NCI-H524 (cell line): ENCODE measurements at regions not wholly inside any gene's neighbourhood (a gene's known extent, or its start where the extent isn't known, plus 50 kb on each side); places are given as distances from the start of the nearest gene placed in this dataset.
"Not testable (repeated sequence)": the region's sequence is repeated elsewhere in the genome, so short reads cannot be mapped to it uniquely, and the experiment has no call there.

ENCODE experiments used
- DNase-seq, 2 experiments: peaks; one replicate each; lab custom pipeline; 2025; lab: John Stamatoyannopoulos, UW

- not testable (repeated sequence) for DNase-seq
Measured at GRCh38 chr1:149229813-149230212, 126.5 kb upstream of the NBPF9 start.

- not testable (repeated sequence) for DNase-seq
Measured at GRCh38 chr1:149234926-149235914, 131.9 kb upstream of the NBPF9 start.

GRCh38 chr1:149237515-149237914 is 134.2 kb upstream of the NBPF9 start:
- DNase-seq = not testable (repeated sequence)

- not testable (repeated sequence) for DNase-seq
Measured at GRCh38 chr1:149239897-149240508, 136.7 kb upstream of the NBPF9 start.

GRCh38 chr1:149240530-149240929 is 137.2 kb upstream of the NBPF9 start:
- not testable (repeated sequence) for DNase-seq

GRCh38 chr1:149241272-149241671 is 137.9 kb upstream of the NBPF9 start:
- DNase-seq = not testable (repeated sequence)

GRCh38 chr1:149243572-149243971 is 140.2 kb upstream of the NBPF9 start:
- DNase-seq = not testable (repeated sequence)

GRCh38 chr1:149244621-149245020 is 141.3 kb upstream of the NBPF9 start:
- not testable (repeated sequence) for DNase-seq

GRCh38 chr1:149246212-149246611 is 142.9 kb upstream of the NBPF9 start:
- DNase-seq = not testable (repeated sequence)

- not testable (repeated sequence) for DNase-seq
Measured at GRCh38 chr1:149248610-149249009, 145.3 kb upstream of the NBPF9 start.

- not testable (repeated sequence) for DNase-seq
Measured at GRCh38 chr1:149249850-149250467, 146.6 kb upstream of the NBPF9 start.

GRCh38 chr1:149254894-149255847 is 151.8 kb upstream of the NBPF9 start:
- DNase-seq = not testable (repeated sequence)

GRCh38 chr1:149260284-149260683 is 156.9 kb upstream of the NBPF9 start:
- not testable (repeated sequence) for DNase-seq

- not testable (repeated sequence) for DNase-seq
Measured at GRCh38 chr1:149260736-149261340, 157.5 kb upstream of the NBPF9 start.

GRCh38 chr1:149267287-149267686 is 163.9 kb upstream of the NBPF9 start:
- not testable (repeated sequence) for DNase-seq

- not testable (repeated sequence) for DNase-seq
Measured at GRCh38 chr1:149269001-149269702, 165.8 kb upstream of the NBPF9 start.

- not testable (repeated sequence) for DNase-seq
Measured at GRCh38 chr1:149269833-149270232, 166.5 kb upstream of the NBPF9 start.

GRCh38 chr1:149274493-149274892 is 171.1 kb upstream of the NBPF9 start:
- not testable (repeated sequence) for DNase-seq

- DNase-seq = not testable (repeated sequence)
Measured at GRCh38 chr1:149275802-149276201, 172.5 kb upstream of the NBPF9 start.

GRCh38 chr1:149276496-149276895 is 173.1 kb upstream of the NBPF9 start:
- DNase-seq = not testable (repeated sequence)
